Cerebellar cortex (tissue), 1 donor: ENCODE measurements at regions not wholly inside any gene's neighbourhood (a gene's known extent, or its start where the extent isn't known, plus 50 kb on each side); places are given as distances from the start of the nearest gene placed in this dataset.

ENCODE experiments used
- DNase-seq: peaks from one replicate; pipeline ENCODE4 v3.0.0-alpha.2; 2015; ENCODE audit warnings: low spot score

- no peak for DNase-seq
Measured at GRCh38 chr10:4733150-4733842, 92.7 kb upstream of the AKR1E2 start.

GRCh38 chr10:4730998-4731397 is 95.0 kb upstream of the AKR1E2 start:
- no peak for DNase-seq

GRCh38 chr10:4725917-4726606 is 99.9 kb upstream of the AKR1E2 start:
- DNase-seq = no peak

GRCh38 chr10:4723860-4724259 is 102.1 kb upstream of the AKR1E2 start:
- no peak for DNase-seq

- DNase-seq = no peak
Measured at GRCh38 chr10:4721999-4722753, 103.8 kb upstream of the AKR1E2 start.

GRCh38 chr10:4720463-4720862 is 105.5 kb upstream of the AKR1E2 start:
- DNase-seq = no peak

- DNase-seq = no peak
Measured at GRCh38 chr10:4719671-4720070, 106.3 kb upstream of the AKR1E2 start.

GRCh38 chr10:4719036-4719435 is 107.0 kb upstream of the AKR1E2 start:
- no peak for DNase-seq

GRCh38 chr10:4718544-4718943 is 107.5 kb upstream of the AKR1E2 start:
- no peak for DNase-seq

- DNase-seq = no peak
Measured at GRCh38 chr10:4717670-4718069, 108.3 kb upstream of the AKR1E2 start.

GRCh38 chr10:4710858-4711257 is 115.1 kb upstream of the AKR1E2 start:
- DNase-seq = no peak

- DNase-seq = peak; percentile 10
Measured at GRCh38 chr10:4708123-4708759, 117.8 kb upstream of the AKR1E2 start.

- DNase-seq = no peak
Measured at GRCh38 chr10:4707221-4707620, 118.8 kb upstream of the AKR1E2 start.

- no peak for DNase-seq
Measured at GRCh38 chr10:4704034-4704545, 121.9 kb upstream of the AKR1E2 start.

GRCh38 chr10:4701016-4701415 is 125.0 kb upstream of the AKR1E2 start:
- no peak for DNase-seq

- DNase-seq = no peak
Measured at GRCh38 chr10:4699950-4700730, 125.9 kb upstream of the AKR1E2 start.

- DNase-seq = no peak
Measured at GRCh38 chr10:4698075-4698474, 127.9 kb upstream of the AKR1E2 start.

- DNase-seq = no peak
Measured at GRCh38 chr10:4696186-4696585, 129.8 kb upstream of the AKR1E2 start.

GRCh38 chr10:4693967-4694366 is 132.0 kb upstream of the AKR1E2 start:
- no peak for DNase-seq

GRCh38 chr10:4692206-4692605 is 133.8 kb upstream of the AKR1E2 start:
- DNase-seq = no peak

- DNase-seq = no peak
Measured at GRCh38 chr10:4691776-4692175, 134.2 kb upstream of the AKR1E2 start.

- DNase-seq = no peak
Measured at GRCh38 chr10:4691301-4691700, 134.7 kb upstream of the AKR1E2 start.
